SKM-1 (cell line): ENCODE measurements at regions not wholly inside any gene's neighbourhood (a gene's known extent, or its start where the extent isn't known, plus 50 kb on each side); places are given as distances from the start of the nearest gene placed in this dataset.
"Not testable (repeated sequence)": the region's sequence is repeated elsewhere in the genome, so short reads cannot be mapped to it uniquely, and the experiment has no call there.

Source experiments
- DNase-seq: peaks from one replicate; lab custom pipeline; 2025; ENCODE audit not compliant: unreplicated experiment; lab: John Stamatoyannopoulos, UW

DNA sequence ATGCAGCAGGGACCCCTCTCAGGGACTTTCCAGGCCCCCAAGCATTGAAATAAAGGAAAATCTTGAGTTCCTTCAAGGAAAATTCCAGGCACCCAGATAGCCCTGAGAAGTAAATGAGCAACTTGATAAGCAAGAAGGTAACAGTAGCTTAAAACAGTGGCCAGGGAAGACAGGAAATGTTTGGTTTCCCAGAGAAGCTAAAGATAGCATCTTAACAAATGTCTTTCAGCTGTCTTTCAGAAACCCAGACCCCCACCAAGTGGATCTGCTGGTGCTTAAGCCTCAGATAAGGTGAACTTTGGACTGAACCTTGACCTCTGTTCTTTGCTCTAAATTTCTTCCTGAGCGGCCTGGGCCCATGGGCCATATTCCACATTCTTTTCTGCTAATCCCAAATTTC is 117.8 kb upstream of the CST7 start:
- DNase-seq, result no peak

DNA sequence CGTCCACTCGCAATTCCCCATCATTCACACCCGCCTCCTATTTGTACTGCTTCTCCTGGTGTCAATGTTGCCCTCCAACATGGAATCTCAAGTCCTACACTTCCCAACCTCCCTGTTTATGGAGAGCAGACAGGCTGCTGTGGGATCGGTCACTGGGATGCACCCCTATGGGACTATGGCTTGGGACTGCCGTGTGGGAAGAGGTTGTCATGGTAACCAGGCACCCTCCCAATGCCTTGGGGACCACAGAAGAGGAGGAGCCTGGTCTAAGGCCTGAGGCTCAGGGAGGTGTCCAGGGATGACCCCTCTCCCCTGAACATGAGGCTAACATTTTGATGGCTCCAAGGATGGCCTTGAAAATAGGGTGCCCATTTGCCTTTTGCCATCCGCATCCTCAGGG is 116.6 kb upstream of the CST7 start:
- DNase-seq, result no peak

DNA sequence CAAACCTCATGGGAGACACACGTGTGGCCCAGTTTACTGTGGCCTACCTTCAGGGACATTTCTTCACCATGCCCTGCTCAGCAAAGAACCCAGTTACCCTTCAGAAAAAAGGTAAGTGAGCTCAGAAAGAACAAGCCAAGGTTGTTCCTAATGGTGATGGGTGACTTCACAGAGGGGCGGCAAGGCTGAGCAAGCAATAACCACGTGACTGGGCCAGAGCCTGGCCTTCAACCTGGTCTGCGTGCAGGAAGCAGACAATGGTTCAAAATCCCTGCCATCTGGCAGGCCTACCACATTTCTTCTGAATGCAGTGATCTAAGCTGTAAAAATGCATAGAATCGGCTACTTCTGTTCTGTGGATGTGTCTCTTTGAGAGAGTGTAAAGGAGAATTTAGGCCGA is 115.5 kb upstream of the CST7 start:
- DNase-seq, result no peak

DNA sequence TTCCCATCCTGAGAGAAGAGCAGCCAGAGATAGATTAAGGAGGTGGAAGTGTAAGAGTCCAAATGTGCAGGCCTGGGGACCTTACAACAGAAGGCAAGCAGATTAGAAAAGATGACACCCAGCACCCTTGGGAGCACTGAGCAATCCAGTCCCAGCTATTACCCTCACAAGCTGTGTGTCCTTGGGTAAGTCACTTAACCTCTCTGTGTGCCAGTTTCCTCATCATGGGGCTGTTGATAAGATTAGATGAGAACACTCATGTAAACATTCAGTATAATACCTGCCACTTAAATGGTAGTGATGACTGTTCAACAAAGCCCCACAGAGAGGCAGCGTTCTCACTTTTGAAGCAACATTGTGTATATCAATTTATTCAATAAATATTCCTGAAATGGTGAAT is 114.8 kb upstream of the CST7 start:
- no peak for DNase-seq

DNA sequence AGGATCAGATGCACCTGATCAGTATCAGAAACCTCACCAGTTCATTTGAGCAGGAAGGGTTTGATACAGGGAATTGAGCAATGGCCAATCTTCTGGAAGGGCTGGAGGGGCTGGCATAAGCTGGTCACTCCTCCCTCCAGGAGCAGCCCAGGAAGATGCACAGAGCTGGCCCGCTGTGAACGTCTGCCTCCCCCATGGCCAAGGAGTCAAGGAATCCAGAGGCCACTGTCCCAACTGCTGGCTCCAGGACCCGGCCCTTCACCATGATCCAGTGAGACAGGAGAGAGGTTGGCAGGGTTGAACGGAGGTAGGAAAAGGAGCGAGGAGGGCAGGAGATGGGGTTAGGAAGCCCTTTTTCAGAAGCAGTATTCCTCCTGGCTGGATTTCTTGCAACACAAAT is 113.9 kb upstream of the CST7 start:
- no peak for DNase-seq

DNA sequence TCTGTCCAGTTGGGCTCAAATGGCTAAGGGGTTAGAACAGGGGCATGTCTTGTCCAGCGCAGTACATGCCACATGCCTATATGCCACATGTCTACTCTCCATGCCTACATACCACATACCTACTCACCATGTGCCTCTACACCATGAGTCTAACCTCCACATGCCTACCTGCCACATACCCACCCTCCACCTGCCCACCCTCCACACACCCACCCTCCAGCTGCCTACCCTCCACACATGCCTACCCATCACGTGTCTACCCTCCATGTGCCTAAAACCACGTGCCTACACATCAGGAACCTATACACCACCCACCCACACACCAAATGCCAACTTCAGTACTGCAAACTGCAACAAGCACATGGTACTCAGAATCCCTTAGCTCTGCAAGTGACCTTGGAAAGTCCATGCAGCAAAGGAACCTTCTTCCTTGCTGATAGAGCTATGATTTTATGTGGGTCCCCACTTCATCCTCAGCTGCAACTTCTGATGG is 113.0 kb upstream of the CST7 start:
- no peak for DNase-seq

DNA sequence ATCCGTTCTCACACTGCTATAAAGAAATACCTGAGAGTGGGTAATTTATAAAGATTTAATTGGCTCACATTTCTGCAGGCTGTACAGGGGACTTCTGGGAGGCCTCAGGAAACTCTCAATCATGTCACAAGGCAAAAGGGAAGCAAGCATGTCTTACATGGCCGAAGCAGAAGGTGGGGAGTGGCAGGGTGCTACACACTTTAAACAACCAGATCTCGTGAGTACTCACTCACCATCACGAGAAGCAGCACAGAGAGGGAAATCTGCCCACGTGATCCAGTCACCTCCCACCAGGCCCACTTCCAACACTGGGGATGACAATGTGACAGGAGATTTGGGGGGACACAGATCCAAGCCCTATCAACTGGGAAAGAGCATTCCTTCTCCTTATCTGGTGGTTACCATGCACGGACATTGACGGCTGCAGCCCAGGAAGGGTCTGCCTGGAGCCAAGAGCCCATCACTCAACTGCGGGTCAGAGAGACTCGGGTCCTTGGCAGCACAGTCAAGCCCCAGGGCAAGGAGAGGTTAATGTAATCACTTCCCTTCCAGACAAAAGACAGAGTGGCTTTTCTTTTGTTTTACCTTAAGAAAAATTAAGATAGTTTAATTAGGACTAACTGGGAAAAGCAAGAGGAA is 112.3 kb upstream of the CST7 start:
- DNase-seq, result no peak

DNA sequence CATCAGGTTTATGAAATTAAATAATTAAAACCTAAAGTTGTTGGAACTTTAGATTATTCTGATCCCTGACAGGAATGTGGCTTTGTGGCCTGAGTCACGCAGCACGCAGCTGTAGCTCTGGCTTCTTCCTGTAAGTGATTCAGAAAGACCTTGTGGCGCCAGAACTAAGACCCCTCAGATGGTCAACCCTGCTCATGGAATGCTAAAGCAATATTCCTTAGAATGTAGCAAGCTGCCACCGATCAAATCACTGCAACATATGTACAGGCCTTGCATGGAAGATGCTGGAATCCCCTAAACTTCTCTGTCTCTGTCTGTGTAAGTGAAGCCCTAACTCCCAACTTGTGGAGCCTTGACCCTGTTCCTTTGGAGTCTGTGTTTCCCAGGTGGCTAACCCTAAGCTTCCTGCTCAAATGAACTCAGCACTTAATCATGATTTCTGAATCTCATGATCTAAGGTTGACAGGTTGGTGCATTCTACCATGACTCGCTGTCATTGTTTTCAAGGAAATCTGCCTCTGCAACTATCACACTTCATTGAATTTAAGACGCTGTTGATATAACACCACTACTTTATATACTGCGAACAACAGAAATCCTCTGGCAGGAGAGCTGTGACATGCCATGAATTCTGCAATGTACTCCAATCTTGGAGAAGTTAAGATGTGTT is 111.2 kb upstream of the CST7 start:
- DNase-seq, result no peak

DNA sequence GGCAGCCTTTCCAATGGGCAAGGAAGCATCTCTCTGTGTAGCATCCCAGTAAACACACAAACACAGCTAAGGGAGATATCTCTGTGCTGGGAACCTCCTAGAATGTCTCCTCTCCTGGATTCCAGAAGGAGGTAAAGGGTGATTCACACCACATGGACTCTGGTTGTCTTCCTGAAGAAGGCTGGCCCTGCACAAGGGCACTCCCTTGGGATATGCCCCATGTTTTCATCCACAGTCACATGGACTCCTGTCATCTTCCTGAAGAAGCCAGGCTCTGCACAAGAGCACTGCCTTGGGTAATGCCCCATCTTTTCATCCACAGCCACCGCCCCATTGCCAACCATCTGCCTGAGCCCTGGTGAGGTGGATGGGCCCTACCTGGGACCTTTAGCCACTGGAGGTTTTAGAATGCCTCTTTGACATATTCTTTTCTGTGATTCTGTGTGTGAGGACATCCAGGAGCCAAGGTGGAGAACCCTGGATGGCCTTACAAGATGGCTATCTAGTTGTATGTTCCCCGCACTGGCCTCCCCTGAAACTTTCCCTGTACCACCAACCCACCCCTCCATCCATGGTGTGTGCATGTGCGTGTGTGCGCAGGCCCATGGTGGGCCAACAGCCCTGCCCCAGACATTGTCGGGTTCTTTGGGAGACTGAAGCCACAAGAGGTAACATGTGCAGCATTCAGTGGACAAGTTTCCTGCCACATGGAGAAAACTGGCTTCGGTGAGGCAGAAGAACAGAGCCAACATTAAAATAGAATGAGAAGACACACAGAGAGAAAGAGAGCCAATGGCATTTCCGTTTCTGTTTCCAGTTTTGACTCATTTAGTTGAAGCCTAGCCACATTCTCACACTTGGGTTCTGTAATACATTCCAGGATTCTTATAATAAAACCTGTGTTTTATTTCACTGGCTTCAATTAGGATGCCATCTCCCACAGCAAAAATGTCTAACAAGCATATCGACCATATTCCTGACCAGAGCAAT is 110.2 kb upstream of the CST7 start:
- DNase-seq, result no peak

DNA sequence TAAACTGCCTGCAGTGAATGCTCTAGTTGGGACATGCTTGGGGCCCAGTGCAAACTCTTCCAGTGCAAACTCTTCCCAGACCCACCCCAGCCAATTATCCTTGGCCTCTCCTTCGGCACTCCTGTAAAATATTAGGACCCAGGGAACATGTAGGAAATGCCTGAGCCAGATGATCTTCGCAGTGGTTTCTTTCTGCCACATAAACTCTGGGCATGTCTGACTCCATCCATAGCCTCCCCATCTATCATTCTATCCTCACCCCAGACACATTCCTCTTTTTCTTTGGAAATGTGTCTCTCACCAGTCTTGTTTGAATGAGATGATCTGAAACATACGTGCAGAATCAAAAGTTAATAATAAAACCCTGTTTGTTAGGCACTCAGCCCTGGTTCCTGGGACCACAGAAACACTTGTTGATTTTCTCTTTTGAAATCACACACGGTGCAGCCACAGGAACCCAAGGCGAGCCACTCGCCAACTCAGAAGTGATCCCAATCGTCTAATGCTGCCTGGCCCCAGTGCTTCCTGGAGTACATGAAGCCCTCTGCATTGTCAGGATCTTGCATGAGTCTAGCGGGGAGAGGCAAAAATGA is 108.9 kb upstream of the CST7 start:
- no peak for DNase-seq

DNA sequence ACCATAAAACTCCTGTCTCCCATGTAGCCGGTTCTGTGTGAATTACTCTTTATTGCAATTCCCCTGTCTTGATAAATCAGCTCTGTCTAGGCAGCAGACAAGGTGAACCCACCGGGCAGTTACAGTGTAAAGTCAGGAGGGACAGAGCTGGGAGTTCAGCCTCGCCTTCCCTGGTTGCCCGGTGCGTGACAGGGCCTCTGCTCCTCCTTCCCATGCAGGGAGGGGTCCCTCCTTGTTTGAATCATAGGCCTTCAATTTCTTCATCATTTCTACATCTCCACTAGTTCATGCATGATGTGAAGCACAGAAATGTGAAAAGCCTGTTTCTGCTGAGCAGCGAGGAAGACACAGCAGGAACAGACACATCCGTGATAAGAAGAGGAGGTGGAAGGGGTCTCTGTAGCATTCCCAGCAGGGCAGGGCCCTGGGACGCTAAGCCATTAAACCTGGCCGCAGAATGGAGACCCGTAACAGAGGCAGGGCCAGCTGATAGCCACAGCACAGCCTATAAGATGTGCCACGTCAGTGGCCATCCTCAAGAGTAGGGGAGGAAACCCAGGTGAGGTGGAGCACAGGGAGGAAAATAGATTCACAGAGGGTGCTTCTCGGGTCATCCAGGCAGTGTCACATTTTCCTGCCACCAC is 106.7 kb upstream of the CST7 start:
- DNase-seq, result no peak

DNA sequence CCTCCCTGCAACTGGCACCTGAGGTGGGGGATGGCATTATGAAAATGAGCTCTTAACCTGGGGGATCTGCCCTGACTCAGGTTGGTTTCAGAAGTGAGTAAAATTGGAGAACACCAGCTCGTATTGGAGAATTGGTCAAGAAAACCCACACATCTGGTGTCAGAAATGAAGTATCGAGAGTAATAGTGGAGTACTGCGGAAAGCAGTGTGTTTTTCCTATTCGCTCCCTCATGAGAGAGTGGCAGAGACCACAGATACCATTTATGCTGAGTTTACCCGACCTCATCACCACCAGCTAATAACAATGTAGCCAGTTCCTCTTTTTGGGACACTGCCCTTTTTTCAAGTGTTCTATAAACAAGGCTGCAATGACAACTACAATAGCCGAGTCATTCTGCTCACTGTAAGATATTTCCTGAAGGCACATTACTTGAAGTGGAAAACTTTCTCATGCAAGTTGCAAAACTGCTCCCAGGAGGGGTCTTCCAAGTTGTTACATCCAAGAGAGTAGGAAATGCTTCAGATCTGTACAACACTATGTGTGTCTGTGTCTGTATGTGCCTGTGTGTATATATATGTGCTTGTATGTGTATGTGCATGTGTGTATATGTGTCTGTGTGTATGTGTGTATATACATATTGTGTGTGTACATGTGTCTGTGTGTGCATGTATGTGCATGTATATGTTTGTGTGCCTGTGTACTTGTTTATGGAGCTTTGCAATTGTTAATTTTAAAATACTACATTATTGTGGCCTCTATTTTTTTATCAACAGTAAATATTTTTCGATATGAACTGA is 106.0 kb upstream of the CST7 start:
- DNase-seq, result peak; percentile 2

DNA sequence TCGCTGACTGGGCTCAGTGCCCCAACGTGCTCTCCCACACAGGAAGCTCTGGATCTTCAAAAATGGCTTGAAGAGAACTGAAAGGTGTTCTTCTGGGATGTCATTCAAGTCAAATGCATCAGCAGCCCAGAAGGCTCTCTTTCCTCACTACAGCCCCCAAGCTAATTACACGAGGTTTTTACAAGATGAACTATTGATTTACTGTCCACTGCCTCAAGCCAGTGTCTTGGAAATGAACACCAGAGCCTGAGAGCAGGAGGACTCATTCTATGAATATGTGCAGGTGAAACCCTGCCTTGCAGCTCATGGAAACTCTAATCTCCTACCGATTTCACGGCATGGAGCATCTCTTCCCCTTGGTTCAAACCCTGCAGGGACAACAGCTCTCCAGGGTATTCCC is 98.9 kb upstream of the CST7 start:
- DNase-seq, result no peak

DNA sequence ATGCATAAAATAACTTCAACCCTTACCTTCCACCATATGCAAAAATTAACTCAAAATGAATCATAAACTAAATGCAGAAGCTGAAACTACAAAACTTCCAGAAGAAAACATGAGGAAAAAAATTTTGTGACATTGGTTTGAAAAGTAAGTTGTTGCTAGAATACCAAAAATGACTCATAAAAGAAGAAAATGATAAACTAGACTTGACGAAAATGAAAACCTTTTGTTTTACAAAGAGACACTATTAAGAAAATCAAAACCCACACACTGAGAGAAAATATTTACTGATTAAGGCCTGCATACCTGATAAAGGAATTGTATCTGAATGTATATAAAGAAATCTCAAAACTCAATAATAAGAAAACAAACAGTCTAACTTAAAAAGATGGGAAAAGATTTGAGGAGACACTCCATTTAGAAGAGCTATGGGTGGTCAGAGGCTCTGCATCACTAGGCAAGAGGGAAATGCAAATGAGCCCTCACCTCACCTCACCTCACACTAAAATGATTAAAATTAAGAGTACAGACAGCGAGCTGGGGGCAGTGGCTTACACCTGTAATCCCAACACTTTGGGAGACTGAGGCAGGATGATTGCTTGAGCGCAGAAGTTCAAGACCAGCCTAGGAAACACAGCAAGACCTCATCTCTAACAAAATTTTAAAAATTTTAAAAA is 97.6 kb upstream of the CST7 start:
- no peak for DNase-seq

DNA sequence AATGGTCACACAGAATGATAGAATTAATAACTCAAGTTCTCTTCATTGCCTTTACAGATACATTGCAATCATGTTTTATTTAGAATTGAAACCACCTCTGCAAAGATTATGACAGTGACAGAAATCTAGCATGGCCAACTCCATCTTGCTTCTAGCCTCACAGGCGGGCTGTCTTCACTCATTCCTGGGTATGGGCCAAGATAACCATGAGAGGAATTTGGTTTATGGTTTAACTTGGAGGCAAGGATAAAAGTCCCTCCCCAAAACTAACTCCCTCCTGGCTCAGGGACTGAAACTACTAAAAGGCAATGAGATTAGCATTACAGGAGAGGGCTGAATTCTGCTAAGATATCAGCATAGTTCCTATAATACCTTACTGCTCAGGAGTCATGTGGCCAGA is 95.2 kb upstream of the CST7 start:
- no peak for DNase-seq

DNA sequence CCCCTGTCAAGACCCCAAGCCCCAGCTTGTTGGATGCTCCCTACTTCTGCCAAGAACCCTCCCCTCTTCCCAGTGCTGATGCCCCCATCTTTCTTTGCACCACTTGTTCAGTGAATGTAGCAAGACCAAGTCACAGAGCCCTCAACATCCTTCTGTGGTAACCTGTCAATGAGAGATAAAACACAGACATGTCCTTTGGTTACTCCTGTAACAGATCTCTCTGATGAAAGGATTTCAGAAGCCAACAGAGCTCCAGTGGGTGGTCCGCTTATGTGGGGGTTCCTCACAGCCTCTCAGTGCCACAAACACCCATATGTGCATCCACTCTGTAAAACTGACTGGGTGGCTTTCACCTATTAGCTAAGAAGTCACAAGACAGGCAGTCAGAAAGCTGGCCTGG is 93.2 kb upstream of the CST7 start:
- no peak for DNase-seq

DNA sequence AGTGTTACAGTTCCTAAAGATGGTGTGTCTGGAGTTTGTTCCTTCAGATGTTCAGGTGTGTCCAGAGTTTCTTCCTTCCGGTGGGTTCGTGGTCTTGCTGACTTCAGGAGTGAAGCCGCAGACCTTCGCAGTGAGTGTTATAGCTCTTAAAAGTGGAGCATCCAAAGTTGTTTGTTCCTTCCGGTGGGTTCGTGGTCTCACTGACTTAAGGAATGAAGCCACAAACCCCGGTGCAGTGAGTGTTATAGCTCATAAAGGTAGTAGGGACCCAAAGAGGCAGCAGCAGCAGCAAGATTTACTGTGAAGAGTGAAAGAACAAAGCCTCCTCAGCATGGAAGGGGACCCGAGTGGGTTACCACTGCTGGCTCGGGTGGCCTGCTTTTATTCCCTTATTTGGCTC is 90.6 kb upstream of the CST7 start:
- not testable (repeated sequence) for DNase-seq

DNA sequence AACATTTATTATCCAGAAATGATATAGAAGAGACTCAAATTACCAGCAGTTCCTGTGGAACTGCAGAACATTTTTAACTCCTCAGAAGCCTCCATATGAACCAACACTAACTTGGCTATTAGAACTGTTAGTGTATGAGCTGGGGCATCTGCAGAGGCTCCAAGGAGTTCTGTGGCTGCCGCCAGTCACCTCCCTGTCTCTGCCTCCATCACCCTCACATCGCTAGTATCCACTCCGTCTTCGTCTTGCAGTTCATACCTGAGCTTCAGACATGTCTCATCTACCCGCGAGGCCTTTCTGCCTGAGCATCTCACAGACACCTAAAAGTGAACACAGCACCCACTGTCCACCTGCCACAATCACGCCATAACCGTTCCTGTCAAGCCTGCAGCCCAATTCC is 89.5 kb upstream of the CST7 start:
- DNase-seq, result no peak

DNA sequence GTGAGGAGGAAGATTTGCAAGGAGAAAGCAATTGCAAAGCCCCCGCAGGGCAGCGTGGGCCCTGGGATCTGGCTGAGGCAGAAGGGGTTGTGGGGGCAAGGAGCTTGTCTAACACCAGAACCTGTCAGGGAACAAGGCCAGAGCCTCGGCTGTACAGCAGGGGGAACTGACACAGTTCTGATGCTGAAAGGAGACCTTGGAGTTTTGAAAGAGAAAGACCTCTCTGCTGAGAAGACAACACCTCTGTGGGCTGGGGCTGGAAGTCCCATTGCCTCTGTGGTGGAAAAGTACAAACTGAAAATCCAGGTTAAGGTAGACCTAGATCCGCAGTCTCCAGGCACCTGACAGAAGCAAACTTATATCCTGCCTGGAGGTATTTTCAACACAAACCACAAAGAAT is 86.9 kb upstream of the CST7 start:
- no peak for DNase-seq

DNA sequence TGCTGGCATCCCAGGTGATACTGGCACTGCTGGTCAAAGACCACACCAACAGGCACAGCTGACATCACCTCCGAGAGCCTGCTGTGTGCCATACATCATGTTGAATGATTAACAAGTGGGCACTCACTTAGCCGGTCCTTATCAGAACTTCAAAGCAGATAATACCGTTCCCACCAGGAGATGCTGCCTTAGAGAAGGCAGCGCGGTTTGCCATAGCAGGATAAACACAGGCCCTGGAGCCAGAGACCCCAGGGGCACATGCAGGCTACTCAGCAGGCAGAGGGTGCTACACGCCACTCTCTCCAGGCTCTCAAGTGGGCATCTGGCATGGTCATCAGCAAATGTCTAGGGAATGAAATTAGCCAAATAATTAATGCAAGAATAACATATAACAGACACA is 86.5 kb upstream of the CST7 start:
- DNase-seq, result no peak
